SK-N-SH (cell line): ENCODE measurements at regions not wholly inside any gene's neighbourhood (a gene's known extent, or its start where the extent isn't known, plus 50 kb on each side); places are given as distances from the start of the nearest gene placed in this dataset.

ENCODE experiments used
- EP300 ChIP-seq, 2 experiments: IDR thresholded peaks; 2 replicates each; pipeline versions ENCODE4 v1.4.0 to v1.6.1; 2012; ENCODE audit warnings: borderline replicate concordance in 1 of 2, low read depth in 1 of 2, low read length in 1 of 2
- MXI1 ChIP-seq: IDR thresholded peaks from 2 replicates; pipeline ENCODE4 v1.6.1; 2012; ENCODE audit warnings: mild to moderate bottlenecking, low read depth, low read length, improper control_type of control experiment
- SMC3 ChIP-seq: IDR thresholded peaks from 2 replicates; pipeline ENCODE4 v1.6.1; 2012; ENCODE audit warnings: low read depth, low read length, improper control_type of control experiment
- TF ChIP-seq, protein P1 (sequence below): fragments of 200-600 bp; sonication (generic); IDR thresholded peaks from 2 replicates; pipeline ENCODE4 v1.6.1; 2017; ENCODE audit warnings: antibody characterized with exemption, mild to moderate bottlenecking, moderate library complexity

DNA sequence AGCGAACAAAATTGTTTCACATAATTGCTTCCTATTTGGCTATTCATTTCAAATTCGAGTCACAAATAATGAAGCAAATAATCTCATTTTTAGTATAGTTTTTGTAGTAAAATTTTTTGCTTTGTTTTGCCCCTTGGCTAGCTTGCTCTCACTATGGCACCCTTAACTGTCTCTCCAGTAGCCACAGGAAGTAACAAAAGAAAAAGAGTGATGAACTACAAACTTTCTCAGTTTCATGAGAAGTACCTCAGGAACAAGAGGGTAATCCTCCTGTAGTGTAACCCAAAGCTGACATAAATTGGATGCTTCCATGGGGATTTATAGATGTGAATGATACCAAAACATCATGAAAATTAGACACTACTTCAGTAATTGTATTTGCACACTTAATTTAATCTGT, 242.9 kb downstream of the BARHL2 start:
- TF ChIP-seq, protein P1, sequence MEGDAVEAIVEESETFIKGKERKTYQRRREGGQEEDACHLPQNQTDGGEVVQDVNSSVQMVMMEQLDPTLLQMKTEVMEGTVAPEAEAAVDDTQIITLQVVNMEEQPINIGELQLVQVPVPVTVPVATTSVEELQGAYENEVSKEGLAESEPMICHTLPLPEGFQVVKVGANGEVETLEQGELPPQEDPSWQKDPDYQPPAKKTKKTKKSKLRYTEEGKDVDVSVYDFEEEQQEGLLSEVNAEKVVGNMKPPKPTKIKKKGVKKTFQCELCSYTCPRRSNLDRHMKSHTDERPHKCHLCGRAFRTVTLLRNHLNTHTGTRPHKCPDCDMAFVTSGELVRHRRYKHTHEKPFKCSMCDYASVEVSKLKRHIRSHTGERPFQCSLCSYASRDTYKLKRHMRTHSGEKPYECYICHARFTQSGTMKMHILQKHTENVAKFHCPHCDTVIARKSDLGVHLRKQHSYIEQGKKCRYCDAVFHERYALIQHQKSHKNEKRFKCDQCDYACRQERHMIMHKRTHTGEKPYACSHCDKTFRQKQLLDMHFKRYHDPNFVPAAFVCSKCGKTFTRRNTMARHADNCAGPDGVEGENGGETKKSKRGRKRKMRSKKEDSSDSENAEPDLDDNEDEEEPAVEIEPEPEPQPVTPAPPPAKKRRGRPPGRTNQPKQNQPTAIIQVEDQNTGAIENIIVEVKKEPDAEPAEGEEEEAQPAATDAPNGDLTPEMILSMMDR: no peak
- TF ChIP-seq MXI1 (no peak), EP300 (IDR thresholded peaks at IDR 0.05; ENCODE audit: borderline replicate concordance in 1 of 2, low read depth in 1 of 2, low read length in 1 of 2) (no peak), SMC3 (no peak)
